Mesendoderm (in vitro differentiated cells): ENCODE measurements at regions not wholly inside any gene's neighbourhood (a gene's known extent, or its start where the extent isn't known, plus 50 kb on each side); places are given as distances from the start of the nearest gene placed in this dataset.

Source experiments
- DNase-seq: peaks from one replicate; pipeline ENCODE4 v3.0.0; 2013
- H2AK5ac ChIP-seq: 2 replicates; pipeline ENCODE4 v1.6.1; 2013; ENCODE audit warnings: low read length, inconsistent platforms
- H2BK120ac ChIP-seq: 2 replicates; pipeline ENCODE4 v1.6.1; 2013; ENCODE audit warnings: low read depth, mild to moderate bottlenecking, low read length, moderate library complexity, mixed read lengths
- H2BK15ac ChIP-seq: replicated peaks from 2 replicates; pipeline ENCODE4 v1.6.1; 2013; ENCODE audit warnings: low read depth, mild to moderate bottlenecking, moderate library complexity
- H2BK5ac ChIP-seq: 2 replicates; pipeline ENCODE4 v1.6.1; 2013; ENCODE audit warnings: low read length, inconsistent platforms
- H3K18ac ChIP-seq: 2 replicates; pipeline ENCODE4 v1.6.1; 2013; ENCODE audit warnings: mild to moderate bottlenecking, low read length, mixed read lengths
- H3K23ac ChIP-seq: one replicate; pipeline ENCODE4 v1.6.1; 2013; ENCODE audit warnings: low read length
- H3K27ac ChIP-seq: 2 replicates; pipeline ENCODE4 v1.5.1; 2013; ENCODE audit warnings: low read depth, mild to moderate bottlenecking, inconsistent platforms, low read length, moderate library complexity
- H3K27me3 ChIP-seq: 2 replicates; pipeline ENCODE4 v1.6.1; 2013; ENCODE audit warnings: low read length, control low read depth, mild to moderate bottlenecking, inconsistent platforms; ENCODE audit not compliant: insufficient read depth, poor library complexity
- H3K36me3 ChIP-seq: 2 replicates; pipeline ENCODE4 v1.6.1; 2013; ENCODE audit warnings: low read length, inconsistent platforms; ENCODE audit not compliant: control insufficient read depth, insufficient read depth
- H3K4ac ChIP-seq: one replicate; pipeline ENCODE4 v1.6.1; 2013; ENCODE audit warnings: low read depth, mild to moderate bottlenecking, low read length, moderate library complexity
- H3K4me1 ChIP-seq: 2 replicates; pipeline ENCODE4 v1.6.1; 2013; ENCODE audit warnings: low read depth, low read length, inconsistent platforms; ENCODE audit not compliant: control insufficient read depth
- H3K4me2 ChIP-seq: 2 replicates; pipeline ENCODE4 v1.6.1; 2013; ENCODE audit warnings: low read length
- H3K4me3 ChIP-seq: 2 replicates; pipeline ENCODE4 v1.5.1; 2013; ENCODE audit warnings: mild to moderate bottlenecking, low read length
- H3K56ac ChIP-seq: one replicate; pipeline ENCODE4 v1.6.1; 2013; ENCODE audit warnings: low read length
- H3K79me1 ChIP-seq: 2 replicates; pipeline ENCODE4 v1.6.1; 2013; ENCODE audit warnings: low read length, inconsistent platforms
- H3K79me2 ChIP-seq: 2 replicates; pipeline ENCODE4 v1.6.1; 2013; ENCODE audit warnings: mild to moderate bottlenecking, low read length; ENCODE audit not compliant: control insufficient read depth, insufficient read depth
- H3K9ac ChIP-seq: 2 replicates; pipeline ENCODE4 v1.6.1; 2013; ENCODE audit warnings: low read length, inconsistent platforms
- H4K5ac ChIP-seq: one replicate; pipeline ENCODE4 v1.6.1; 2013; ENCODE audit warnings: low read length
- H4K8ac ChIP-seq: one replicate; pipeline ENCODE4 v1.6.1; 2013; ENCODE audit warnings: low read depth, mild to moderate bottlenecking, control low read depth, low read length, moderate library complexity
- WGBS: extraction: QIAGEN DNeasy Blood & Tissue Kit; methylation state at CpG from one replicate; pipeline ENCODE4 v1.1.7; 2013; ENCODE audit warnings: low lambda C conversion rate, missing lambda C conversion rate; ENCODE audit not compliant: insufficient coverage; ENCODE audit errors: extremely low coverage; 5-methylcytosine and 5-hydroxymethylcytosine counted together

GRCh38 chr10:132467464-132468149, 70.0 kb upstream of the INPP5A start:
- H3K9ac ChIP-seq, result no peak overlapping the region
- H2BK15ac ChIP-seq, result no peak overlapping the region
- no peaks in the 10 kb centered on the region for H3K27me3 ChIP-seq
- H3K23ac ChIP-seq, result no peak overlapping the region
- WGBS, result no CpG with 5 or more reads among the region's 29 CpGs
- H3K4me3 ChIP-seq, result no peak overlapping the region
- no peak overlapping the region for H4K5ac ChIP-seq
- H3K4me2 ChIP-seq, result peak overlapping the region; percentile 35
- H2BK5ac ChIP-seq, result no peak overlapping the region
- no peak for DNase-seq
- no peak overlapping the region for H3K18ac ChIP-seq
- H3K79me1 ChIP-seq, result no peaks in the 10 kb centered on the region
- H4K8ac ChIP-seq, result no peak overlapping the region
- no peaks in the 10 kb centered on the region for H3K4me1 ChIP-seq
- H3K56ac ChIP-seq, result peak overlapping the region; percentile 62
- no peak overlapping the region for H2BK120ac ChIP-seq
- H3K4ac ChIP-seq, result no peak overlapping the region
- H3K27ac ChIP-seq, result no peak overlapping the region
- H3K36me3 ChIP-seq, result no peaks in the 10 kb centered on the region
- H3K79me2 ChIP-seq, result no peaks in the 10 kb centered on the region
- no peak overlapping the region for H2AK5ac ChIP-seq

DNA sequence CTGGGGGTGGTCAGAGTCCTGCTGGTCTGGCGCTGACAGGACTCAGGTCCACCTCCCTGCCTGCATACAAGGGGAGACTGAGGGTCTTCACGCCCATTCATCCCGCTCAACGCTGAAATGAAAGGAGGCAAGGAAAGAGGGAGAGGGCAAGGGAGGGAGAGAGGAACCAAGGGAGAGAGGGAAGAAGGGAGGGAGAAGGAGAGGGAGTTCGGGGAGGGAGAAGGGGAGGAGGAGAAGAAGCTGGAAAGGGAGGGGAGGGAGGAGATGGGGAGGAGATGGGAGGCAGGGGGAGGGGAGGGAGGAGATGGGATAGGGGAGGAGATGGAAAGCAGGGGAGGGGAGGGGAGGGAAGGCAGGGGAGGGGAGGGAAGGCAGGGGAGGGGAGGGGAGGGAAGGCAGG, 69.4 kb upstream of the INPP5A start:
- WGBS, result no CpG with 5 or more reads among the region's 5 CpGs
- H3K79me1 ChIP-seq, result no peaks in the 10 kb centered on the region
- no peak overlapping the region for H2BK120ac ChIP-seq
- no peak overlapping the region for H3K27ac ChIP-seq
- H3K56ac ChIP-seq, result peak overlapping the region; percentile 62
- H3K9ac ChIP-seq, result no peak overlapping the region
- H3K4ac ChIP-seq, result no peak overlapping the region
- no peaks in the 10 kb centered on the region for H3K4me1 ChIP-seq
- H4K5ac ChIP-seq, result no peak overlapping the region
- no peaks in the 10 kb centered on the region for H3K27me3 ChIP-seq
- H3K18ac ChIP-seq, result no peak overlapping the region
- no peak overlapping the region for H2BK15ac ChIP-seq
- H3K79me2 ChIP-seq, result no peaks in the 10 kb centered on the region
- peak overlapping the region; percentile 35 for H3K4me2 ChIP-seq
- no peak overlapping the region for H3K23ac ChIP-seq
- H2AK5ac ChIP-seq, result no peak overlapping the region
- no peak overlapping the region for H4K8ac ChIP-seq
- DNase-seq, result no peak
- H3K4me3 ChIP-seq, result no peak overlapping the region
- H2BK5ac ChIP-seq, result no peak overlapping the region
- no peaks in the 10 kb centered on the region for H3K36me3 ChIP-seq

DNA sequence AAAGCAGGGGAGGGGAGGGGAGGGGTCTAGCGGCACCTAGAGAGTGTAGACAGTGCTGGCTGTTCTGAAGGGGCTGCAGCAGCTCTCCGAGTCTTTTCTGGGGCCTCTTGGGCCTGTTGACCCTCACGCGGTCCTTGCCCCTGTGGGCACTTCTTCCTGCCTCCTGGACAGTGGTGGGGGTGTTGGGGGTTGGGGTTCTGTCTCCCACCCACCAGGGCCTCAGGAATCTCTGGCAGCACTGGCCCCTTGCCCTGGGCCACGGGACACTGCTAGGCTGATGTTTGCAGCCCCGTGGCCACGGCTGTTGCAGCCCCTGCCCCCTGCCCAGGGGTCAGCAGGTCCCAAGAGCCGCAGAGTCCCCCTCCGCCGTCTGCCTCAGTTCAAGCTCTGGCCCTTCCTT, 68.9 kb upstream of the INPP5A start:
- Histone ChIP-seq H3K9ac (no peak overlapping the region), H2BK120ac (no peak overlapping the region), H2BK5ac (no peak overlapping the region), H3K79me2 (no peaks in the 10 kb centered on the region), H3K27me3 (no peaks in the 10 kb centered on the region), H4K5ac (no peak overlapping the region), H3K4me3 (no peak overlapping the region), H3K56ac (no peak overlapping the region), H3K23ac (no peak overlapping the region), H3K4ac (no peak overlapping the region), H3K4me1 (no peaks in the 10 kb centered on the region), H2BK15ac (no peak overlapping the region), H3K4me2 (no peak overlapping the region), H3K27ac (no peak overlapping the region), H2AK5ac (no peak overlapping the region), H3K36me3 (no peaks in the 10 kb centered on the region), H4K8ac (no peak overlapping the region), H3K18ac (no peak overlapping the region), H3K79me1 (no peaks in the 10 kb centered on the region)
- no CpG with 5 or more reads among the region's 10 CpGs for WGBS
- DNase-seq, result no peak

DNA sequence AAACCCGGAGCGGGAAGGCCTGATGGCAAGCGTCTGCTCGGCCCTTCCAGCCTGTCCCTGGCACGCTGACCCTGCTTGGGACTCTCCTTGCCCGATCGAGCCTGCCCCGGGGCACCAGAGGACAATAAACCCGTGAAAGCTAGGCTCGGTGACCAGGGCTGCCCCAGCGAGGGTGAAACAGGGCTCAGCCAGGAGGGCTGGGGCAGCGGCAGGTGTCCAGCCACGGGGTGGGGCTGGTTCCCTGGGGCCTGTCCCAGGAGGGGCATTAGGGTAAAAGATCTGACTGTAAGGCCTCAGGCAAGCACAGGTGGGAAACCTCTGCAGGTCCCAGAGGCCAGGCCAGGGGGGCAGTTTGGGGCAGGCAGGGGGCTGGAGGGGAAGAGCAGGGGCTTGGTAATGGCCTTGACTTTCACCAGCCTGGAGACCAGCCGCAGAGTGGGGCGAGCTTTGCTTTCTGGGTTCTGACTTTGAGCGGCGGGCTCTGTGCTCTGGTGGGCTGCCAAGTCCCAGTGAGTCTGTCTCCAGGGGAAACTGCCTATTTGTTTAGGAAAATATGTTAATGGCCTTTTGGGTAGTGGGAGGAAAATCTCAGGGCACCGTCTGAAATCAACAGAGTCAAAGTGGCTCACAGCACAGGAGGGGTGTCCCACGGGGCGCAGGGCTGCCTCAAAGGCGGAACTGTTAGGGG, 68.2 kb upstream of the INPP5A start:
- Histone ChIP-seq H3K27ac (no peak overlapping the region), H3K4me1 (no peaks in the 10 kb centered on the region), H3K4me3 (no peak overlapping the region), H3K4me2 (no peak overlapping the region), H2AK5ac (no peak overlapping the region), H2BK5ac (no peak overlapping the region), H3K27me3 (no peaks in the 10 kb centered on the region), H2BK120ac (no peak overlapping the region), H3K18ac (no peak overlapping the region), H4K5ac (no peak overlapping the region), H3K36me3 (no peaks in the 10 kb centered on the region), H3K9ac (no peak overlapping the region), H2BK15ac (no peak overlapping the region), H3K79me1 (no peaks in the 10 kb centered on the region), H3K23ac (no peak overlapping the region), H3K4ac (no peak overlapping the region), H3K79me2 (no peaks in the 10 kb centered on the region), H3K56ac (no peak overlapping the region), H4K8ac (no peak overlapping the region)
- DNase-seq, result no peak
- no CpG with 5 or more reads among the region's 21 CpGs for WGBS

DNA sequence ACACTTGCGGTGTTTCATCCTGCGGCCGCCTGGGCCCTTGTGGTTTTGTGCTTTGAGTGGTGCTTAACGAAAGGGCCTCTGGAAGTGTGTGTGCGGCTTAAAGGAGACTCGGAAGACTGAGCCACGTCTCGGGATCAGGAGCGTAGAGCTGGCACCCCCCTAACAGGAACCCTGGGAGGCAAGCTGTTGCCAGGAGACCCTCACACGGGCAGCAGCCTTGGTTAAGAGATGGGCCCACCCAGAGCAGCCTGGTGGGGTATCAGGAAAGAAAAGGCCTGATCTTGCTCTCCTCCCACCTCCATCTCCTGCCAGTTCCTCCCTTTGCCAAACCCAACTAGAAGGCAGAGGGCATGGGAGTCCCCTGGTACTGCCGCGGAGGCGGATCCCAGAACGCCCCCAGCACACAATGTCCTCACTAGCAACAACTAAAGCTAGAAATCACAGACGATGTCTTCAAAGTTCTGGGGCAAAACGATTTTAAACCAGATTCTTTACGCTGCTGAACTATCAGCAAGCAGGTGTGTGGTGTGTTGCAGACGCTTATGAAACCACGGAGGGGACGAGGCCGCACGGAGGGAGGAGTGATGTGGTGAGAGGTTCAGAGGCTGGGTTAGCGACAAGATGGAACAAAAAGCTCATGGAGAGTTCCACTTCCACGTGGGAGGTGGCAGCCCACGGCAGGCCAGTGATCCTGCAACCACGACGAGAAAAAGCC, 67.0 kb upstream of the INPP5A start:
- Histone ChIP-seq H3K4ac (no peak overlapping the region), H2BK120ac (no peak overlapping the region), H3K79me2 (no peaks in the 10 kb centered on the region), H3K18ac (no peak overlapping the region), H3K56ac (no peak overlapping the region), H2BK15ac (no peak overlapping the region), H2AK5ac (no peak overlapping the region), H2BK5ac (no peak overlapping the region), H3K4me1 (no peaks in the 10 kb centered on the region), H3K36me3 (no peaks in the 10 kb centered on the region), H3K9ac (no peak overlapping the region), H3K27ac (no peak overlapping the region), H3K27me3 (no peaks in the 10 kb centered on the region), H4K5ac (no peak overlapping the region), H4K8ac (no peak overlapping the region), H3K23ac (no peak overlapping the region), H3K4me3 (no peak overlapping the region), H3K4me2 (no peak overlapping the region), H3K79me1 (no peaks in the 10 kb centered on the region)
- no CpG with 5 or more reads among the region's 27 CpGs for WGBS
- DNase-seq, result no peak
